Osteoblast (primary cell): ENCODE measurements at regions not wholly inside any gene's neighbourhood (a gene's known extent, or its start where the extent isn't known, plus 50 kb on each side); places are given as distances from the start of the nearest gene placed in this dataset.

Experiments used
- DNase-seq: peaks from one replicate; pipeline ENCODE4 v3.0.0; 2011; ENCODE audit warnings: low spot score, mixed read lengths; ENCODE audit not compliant: insufficient read length; ENCODE audit errors: missing footprints
- H2AFZ ChIP-seq: 2 replicates; pipeline ENCODE4 v1.6.0; 2011; ENCODE audit warnings: mild to moderate bottlenecking, low read length
- H3K27ac ChIP-seq: 2 replicates; pipeline ENCODE4 v1.5.1; 2011; ENCODE audit warnings: mild to moderate bottlenecking, low read depth, low read length, moderate library complexity
- H3K27me3 ChIP-seq: 2 replicates; pipeline ENCODE4 v1.6.0; 2012; ENCODE audit warnings: mild to moderate bottlenecking, control low read depth, inconsistent platforms, low read length, moderate library complexity; ENCODE audit not compliant: insufficient read depth
- H3K36me3 ChIP-seq: 2 replicates; pipeline ENCODE4 v1.5.1; 2011; ENCODE audit warnings: mild to moderate bottlenecking, low read length, control low read depth, moderate library complexity; ENCODE audit not compliant: insufficient read depth
- H3K4me1 ChIP-seq: 2 replicates; pipeline ENCODE4 v1.5.1; 2011; ENCODE audit warnings: mild to moderate bottlenecking, low read length, control low read depth, moderate library complexity; ENCODE audit not compliant: insufficient read depth
- H3K4me2 ChIP-seq: 2 replicates; pipeline ENCODE4 v1.6.0; 2011; ENCODE audit warnings: mild to moderate bottlenecking, low read length; ENCODE audit not compliant: insufficient read depth
- H3K4me3 ChIP-seq: fragments of 200-600 bp; sonication (generic); 3 replicates; pipeline ENCODE4 v1.5.1; 2012; ENCODE audit warnings: mild to moderate bottlenecking, low read length, inconsistent platforms; ENCODE audit not compliant: insufficient read depth
- H3K79me2 ChIP-seq: 2 replicates; pipeline ENCODE4 v1.6.0; 2012; ENCODE audit warnings: mild to moderate bottlenecking, low read length, control low read depth, inconsistent platforms; ENCODE audit not compliant: insufficient read depth
- H3K9me3 ChIP-seq: 2 replicates; pipeline ENCODE4 v1.5.1; 2011; ENCODE audit warnings: low read depth, low read length, control low read depth
- H4K20me1 ChIP-seq: 2 replicates; pipeline ENCODE4 v1.6.0; 2012; ENCODE audit warnings: mild to moderate bottlenecking, low read length, control low read depth; ENCODE audit not compliant: insufficient read depth
- CTCF ChIP-seq: IDR thresholded peaks from 2 replicates; pipeline ENCODE4 v1.5.1; 2011; ENCODE audit warnings: mild to moderate bottlenecking, low read depth, low read length, moderate library complexity; ENCODE audit errors: extremely low read depth

- Histone ChIP-seq H3K27ac (no peak overlapping the region), H3K79me2 (no peaks in the 10 kb centered on the region), H3K4me1 (no peaks in the 10 kb centered on the region), H3K4me2 (no peak overlapping the region), H4K20me1 (no peaks in the 10 kb centered on the region), H3K4me3 (no peak overlapping the region), H2AFZ (no peak overlapping the region), H3K27me3 (no peaks in the 10 kb centered on the region), H3K9me3 (no peaks in the 10 kb centered on the region), H3K36me3 (no peaks in the 10 kb centered on the region)
- no peak for TF ChIP-seq CTCF
- DNase-seq, result no peak
Measured at GRCh38 chr12:66804563-66804974, 125.7 kb upstream of the GRIP1 start.

- Histone ChIP-seq H3K79me2 (no peaks in the 10 kb centered on the region), H3K4me1 (no peaks in the 10 kb centered on the region), H3K36me3 (no peaks in the 10 kb centered on the region), H3K27ac (no peak overlapping the region), H3K4me2 (no peak overlapping the region), H4K20me1 (no peaks in the 10 kb centered on the region), H3K9me3 (no peaks in the 10 kb centered on the region), H2AFZ (no peak overlapping the region), H3K4me3 (no peak overlapping the region), H3K27me3 (no peaks in the 10 kb centered on the region)
- TF ChIP-seq CTCF, result no peak
- DNase-seq, result no peak
Measured at GRCh38 chr12:66808606-66809005, 129.7 kb upstream of the GRIP1 start.

GRCh38 chr12:66813137-66813892 is 134.4 kb upstream of the GRIP1 start:
- no peak overlapping the region for H3K27ac ChIP-seq
- no peaks in the 10 kb centered on the region for H3K4me1 ChIP-seq
- no peak for TF ChIP-seq CTCF
- H4K20me1 ChIP-seq, result no peaks in the 10 kb centered on the region
- H3K9me3 ChIP-seq, result no peaks in the 10 kb centered on the region
- H2AFZ ChIP-seq, result no peak overlapping the region
- H3K36me3 ChIP-seq, result no peaks in the 10 kb centered on the region
- H3K79me2 ChIP-seq, result no peaks in the 10 kb centered on the region
- peak; percentile 22 for DNase-seq
- no peak overlapping the region for H3K4me3 ChIP-seq
- no peaks in the 10 kb centered on the region for H3K27me3 ChIP-seq
- no peak overlapping the region for H3K4me2 ChIP-seq

- no peak for TF ChIP-seq CTCF
- Histone ChIP-seq H3K4me2 (no peak overlapping the region), H2AFZ (no peak overlapping the region), H3K27ac (no peak overlapping the region), H3K4me1 (no peaks in the 10 kb centered on the region), H4K20me1 (no peaks in the 10 kb centered on the region), H3K27me3 (no peaks in the 10 kb centered on the region), H3K9me3 (no peaks in the 10 kb centered on the region), H3K4me3 (no peak overlapping the region), H3K36me3 (no peaks in the 10 kb centered on the region), H3K79me2 (no peaks in the 10 kb centered on the region)
- DNase-seq, result no peak
Measured at GRCh38 chr12:66819587-66819986, 140.7 kb upstream of the GRIP1 start.
